HEK293T (cell line): ENCODE measurements at regions not wholly inside any gene's neighbourhood (a gene's known extent, or its start where the extent isn't known, plus 50 kb on each side); places are given as distances from the start of the nearest gene placed in this dataset.

Experiments
- SP1 ChIP-seq: fragments of 450-650 bp; IDR thresholded peaks from 2 replicates; pipeline ENCODE4 v1.6.1; 2017
- TARDBP ChIP-seq: fragments of 450-650 bp; IDR thresholded peaks from 2 replicates; pipeline ENCODE4 v1.6.1; 2016

DNA sequence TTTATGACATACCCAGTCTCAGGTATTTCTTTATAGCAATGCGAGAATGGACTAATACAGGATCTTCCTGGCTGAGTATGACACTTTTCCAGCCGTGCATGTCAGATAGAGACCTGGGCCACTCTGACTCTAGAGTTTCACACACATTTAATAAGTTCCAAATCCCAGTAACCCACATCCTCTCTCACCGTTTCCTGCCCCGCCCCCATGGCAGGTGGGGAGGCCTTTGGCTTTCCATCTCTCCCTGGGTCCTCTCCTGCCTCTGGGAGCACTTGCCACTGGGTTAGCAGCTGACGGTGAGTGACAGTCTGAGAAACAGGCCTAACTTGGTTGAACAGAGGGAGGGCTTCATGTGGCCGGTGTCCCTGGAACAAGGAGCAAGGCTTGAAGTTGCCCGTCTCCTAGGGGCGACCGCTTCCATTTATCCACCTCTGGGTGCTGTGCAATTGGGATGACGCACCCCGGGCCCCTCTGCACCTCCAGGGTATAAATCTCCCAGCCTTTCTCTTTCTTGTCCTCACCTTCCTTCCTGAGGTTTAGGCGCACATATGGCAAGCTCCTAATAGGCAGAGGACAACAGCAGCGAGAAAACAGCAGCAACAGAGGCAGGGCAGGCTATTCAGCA is 152.7 kb upstream of the HDAC4 start:
- no peak for TF ChIP-seq SP1
- TF ChIP-seq TARDBP: no peak
